Fibroblast of skin of right quadriceps (primary cell): ENCODE measurements at regions not wholly inside any gene's neighbourhood (a gene's known extent, or its start where the extent isn't known, plus 50 kb on each side); places are given as distances from the start of the nearest gene placed in this dataset.
"Not testable (repeated sequence)": the region's sequence is repeated elsewhere in the genome, so short reads cannot be mapped to it uniquely, and the experiment has no call there.

Experiments used
- DNase-seq: peaks from one replicate; pipeline ENCODE4 v3.0.0-alpha.2; 2013

GRCh38 chrX:46218373-46218772, 326.8 kb downstream of the ZNF674 start:
- DNase-seq: no peak

DNA sequence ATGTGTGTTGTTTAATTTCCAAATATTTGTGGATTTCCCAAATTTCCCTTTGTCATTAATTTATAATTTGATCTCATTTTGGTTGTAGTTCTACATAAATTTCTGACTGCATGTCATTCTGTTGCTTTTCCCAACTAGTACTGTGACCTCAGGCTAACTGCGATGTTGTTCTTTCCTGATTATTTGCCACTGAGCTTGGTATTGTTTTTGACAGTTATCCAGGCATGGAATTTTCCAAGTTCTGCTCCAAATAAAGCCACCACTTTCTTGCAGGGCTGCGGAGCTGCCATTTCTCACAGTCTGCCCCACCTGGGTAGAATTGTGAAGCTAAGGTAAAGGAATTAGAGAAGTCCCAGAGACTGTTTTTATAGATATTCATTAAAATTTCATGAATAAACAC, 328.8 kb downstream of the ZNF674 start:
- no peak for DNase-seq

DNA sequence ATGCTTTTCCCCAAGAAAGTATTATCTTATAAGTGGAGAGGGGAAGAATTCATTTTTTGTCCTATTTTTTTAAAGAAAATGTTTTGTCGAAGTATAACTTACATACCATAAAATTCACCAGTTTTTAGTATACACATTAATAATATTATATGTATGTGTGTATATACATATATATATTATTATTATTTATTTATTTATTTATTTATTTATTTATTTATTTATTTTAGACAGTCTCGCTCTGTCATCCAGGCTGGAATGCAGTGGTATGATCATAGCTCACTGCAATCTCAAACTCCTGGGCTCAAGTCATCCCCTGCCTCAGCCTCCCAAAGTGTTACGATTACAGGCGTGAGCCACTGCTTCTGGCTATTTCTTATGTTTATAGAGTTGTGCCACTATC, 334.1 kb downstream of the ZNF674 start:
- no peak for DNase-seq

- DNase-seq: no peak
Measured at GRCh38 chrX:46209768-46210167, 335.5 kb downstream of the ZNF674 start.

- no peak for DNase-seq
Measured at GRCh38 chrX:46209037-46209436, 336.2 kb downstream of the ZNF674 start.

- peak; percentile 73 for DNase-seq
Measured at GRCh38 chrX:46208225-46208854, 336.9 kb downstream of the ZNF674 start.

DNA sequence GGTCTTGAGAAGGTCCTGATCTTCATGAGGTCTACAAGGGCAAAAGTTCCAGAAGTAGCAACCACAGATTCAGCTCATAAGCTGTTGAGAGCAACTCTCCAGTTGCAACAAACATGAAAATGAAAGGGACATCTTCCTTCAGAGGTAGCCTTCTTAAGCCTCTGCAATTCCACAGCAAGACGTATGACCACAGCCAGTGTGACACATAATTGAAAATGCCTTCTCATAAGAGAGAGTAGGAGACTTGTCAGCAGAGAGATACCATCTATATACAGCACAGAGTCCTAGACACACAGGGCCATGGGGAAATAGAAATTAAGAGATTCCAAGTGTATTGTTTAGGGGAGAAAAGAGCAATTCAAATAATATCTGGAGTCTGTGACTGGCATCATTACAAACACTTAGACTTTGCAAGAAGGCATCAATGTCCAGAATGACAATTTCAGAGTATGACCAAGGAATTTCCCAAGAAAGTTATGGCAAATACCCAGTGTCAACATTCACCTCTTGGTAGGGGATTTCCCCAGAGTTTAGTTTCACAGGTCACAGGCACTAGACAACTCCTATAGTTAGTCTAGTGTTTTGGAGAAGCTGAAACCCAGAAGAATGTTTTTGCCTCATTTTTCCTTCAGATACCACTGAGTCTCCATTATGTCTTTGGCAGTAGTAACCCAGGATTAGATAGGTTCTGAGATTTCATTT, 340.3 kb downstream of the ZNF674 start:
- no peak for DNase-seq

DNA sequence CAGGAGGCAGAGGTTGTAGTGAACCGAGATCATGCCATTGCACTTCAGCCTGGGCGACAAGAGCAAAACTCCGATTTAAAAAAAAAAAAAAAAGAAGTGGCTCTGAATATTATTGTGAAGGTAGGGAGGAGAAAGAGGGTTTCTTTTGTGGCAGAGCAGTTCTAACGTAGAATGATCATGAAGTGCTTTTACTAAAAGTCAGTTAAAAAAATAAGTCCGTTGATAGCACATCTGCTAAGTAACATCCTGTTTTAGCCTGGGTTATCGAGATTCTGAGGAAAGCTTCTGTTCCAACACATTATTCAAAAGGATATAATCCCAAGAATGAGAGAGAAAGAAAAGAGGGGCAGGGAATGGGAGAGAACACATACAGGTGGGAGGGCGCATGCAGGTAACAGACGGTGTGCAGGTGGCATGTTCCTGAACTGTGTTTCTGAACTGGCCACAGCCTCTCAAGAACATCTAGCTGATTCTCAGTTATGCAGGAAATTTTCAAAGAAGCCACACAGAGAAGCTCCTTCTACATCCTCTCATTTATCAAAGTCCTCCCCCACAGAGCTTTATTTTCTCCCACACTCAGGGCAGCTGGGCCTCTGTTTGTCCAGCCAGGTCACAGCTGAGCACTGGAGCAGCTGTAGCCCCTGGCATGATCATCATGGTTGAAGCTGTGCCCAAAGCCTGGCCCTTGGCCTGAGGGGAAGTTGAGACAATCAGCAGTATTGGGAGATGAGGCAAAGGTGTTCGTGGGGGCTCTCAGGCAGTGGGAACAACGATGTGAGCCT, 342.3 kb downstream of the ZNF674 start:
- DNase-seq: no peak

- DNase-seq: peak; percentile 39
Measured at GRCh38 chrX:46200413-46200812, 344.8 kb downstream of the ZNF674 start.

DNA sequence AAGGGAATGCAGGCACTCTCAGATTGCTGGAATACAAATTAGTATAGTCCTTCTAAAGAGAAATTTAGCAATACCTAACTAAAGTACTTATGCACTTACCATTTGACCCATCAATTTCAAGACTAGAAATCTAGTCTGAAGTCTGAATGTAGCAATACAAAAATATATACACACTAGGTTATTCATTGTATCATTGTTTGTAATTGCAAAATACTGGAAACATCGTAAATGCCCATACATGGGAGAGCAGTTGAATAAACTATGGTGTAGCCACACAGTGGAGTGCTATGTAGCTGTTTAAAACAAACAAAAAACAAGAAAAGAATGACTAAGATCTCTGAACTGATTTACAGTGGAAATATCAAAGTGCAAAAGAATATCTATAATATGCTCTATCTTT, 346.4 kb downstream of the ZNF674 start:
- DNase-seq: no peak

- DNase-seq: not testable (repeated sequence)
Measured at GRCh38 chrX:46186811-46187106, 358.5 kb downstream of the ZNF674 start.

- no peak for DNase-seq
Measured at GRCh38 chrX:46185923-46186810, 359.1 kb downstream of the ZNF674 start.

GRCh38 chrX:46184749-46185148, 360.5 kb downstream of the ZNF674 start:
- no peak for DNase-seq

GRCh38 chrX:46180258-46180687, 364.9 kb downstream of the ZNF674 start:
- peak; percentile 95 for DNase-seq

DNA sequence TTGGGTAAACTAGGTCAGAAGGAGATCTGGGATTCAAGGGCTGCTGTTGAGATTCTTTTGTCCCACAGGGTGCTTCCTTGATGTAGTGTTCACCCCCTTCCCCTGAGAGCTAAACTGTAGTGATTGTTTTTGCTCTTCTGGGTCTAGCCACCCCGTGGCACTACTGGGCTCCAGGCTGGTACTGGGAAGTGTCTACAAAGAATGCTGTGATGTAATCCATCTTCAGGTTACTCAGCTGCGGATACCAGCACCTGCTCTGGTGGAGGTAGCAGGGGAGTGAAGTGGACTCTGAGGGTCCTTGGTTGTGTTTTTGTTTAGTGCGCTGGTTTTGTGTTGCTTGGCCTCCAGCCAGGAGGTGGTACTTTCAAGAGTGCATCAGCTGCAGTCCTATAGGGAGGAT, 365.5 kb downstream of the ZNF674 start:
- no peak for DNase-seq

GRCh38 chrX:46178763-46179162, 366.5 kb downstream of the ZNF674 start:
- DNase-seq: no peak

DNA sequence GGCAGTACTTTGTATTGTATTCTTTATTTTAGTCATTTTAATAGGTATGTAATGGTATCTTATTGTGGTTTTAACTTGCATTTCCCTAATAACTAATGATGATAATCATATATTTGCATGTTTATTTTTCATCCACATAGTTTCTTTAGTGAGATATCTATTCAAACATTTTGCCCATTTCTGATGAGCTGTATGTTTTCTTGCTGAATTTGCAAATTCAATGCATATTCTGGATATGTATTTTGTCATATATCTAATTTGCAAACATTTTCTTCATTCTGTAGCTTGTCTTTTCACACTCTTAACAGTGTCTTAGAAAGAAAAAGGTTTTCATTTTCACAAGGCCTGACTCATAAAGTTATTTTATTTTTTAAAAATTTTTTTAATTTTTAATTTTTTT, 372.1 kb downstream of the ZNF674 start:
- DNase-seq: no peak

DNA sequence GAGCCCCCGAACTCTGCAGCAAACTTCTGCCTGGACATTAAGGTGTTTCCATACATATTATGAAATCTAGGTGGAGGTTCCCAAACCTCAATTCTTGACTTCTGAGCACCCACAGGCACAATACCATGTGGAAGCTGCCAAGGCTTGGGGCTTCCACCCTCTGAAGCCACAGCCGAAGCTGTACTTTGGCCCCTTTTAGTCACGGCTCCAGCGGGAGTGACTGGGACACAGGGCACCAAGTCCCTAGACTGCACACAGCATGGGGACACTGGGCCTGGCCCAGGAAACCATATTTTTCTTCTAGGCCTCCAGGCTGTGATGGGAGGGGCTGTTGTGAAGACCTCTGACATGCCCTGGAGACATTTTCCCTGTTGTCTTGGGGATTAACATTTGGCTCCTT, 373.8 kb downstream of the ZNF674 start:
- DNase-seq: not testable (repeated sequence)

GRCh38 chrX:46169808-46170207, 375.4 kb downstream of the ZNF674 start:
- no peak for DNase-seq

DNA sequence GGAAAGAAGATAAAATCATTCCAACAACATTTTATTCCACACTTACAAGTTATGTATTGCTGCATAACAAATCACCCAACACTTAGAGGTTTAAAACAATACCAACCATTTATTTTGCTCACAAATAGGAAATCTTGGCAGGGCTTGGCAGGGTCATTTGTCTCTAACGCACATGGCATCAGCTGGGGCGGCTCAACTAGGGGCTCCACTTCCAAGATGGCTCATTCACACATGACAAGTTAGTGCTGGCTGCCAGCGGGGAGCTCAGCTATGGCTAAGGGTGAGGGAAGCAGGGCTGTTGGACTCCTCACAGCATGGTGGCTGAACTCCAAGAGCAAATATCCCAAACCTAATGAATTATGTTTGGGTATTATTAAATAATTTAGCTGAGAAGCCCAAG, 377.0 kb downstream of the ZNF674 start:
- no peak for DNase-seq

GRCh38 chrX:46165866-46166265, 379.4 kb downstream of the ZNF674 start:
- DNase-seq: no peak

- peak; percentile 73 for DNase-seq
Measured at GRCh38 chrX:46165411-46165810, 379.8 kb downstream of the ZNF674 start.

- DNase-seq: no peak
Measured at GRCh38 chrX:46152756-46153155, 392.5 kb downstream of the ZNF674 start.
